OCI-LY1 (cell line): ENCODE measurements at regions not wholly inside any gene's neighbourhood (a gene's known extent, or its start where the extent isn't known, plus 50 kb on each side); places are given as distances from the start of the nearest gene placed in this dataset.

Source experiments
- H2AFZ ChIP-seq: fragments of 200-600 bp; sonication (generic), shearing (Covaris generic); 2 replicates; pipeline ENCODE4 v1.6.0; 2014; ENCODE audit warnings: antibody characterized with exemption, mild to moderate bottlenecking, low read length
- H3F3A ChIP-seq: fragments of 200-600 bp; sonication (generic), shearing (Covaris generic); 2 replicates; pipeline ENCODE4 v1.6.0; 2014; ENCODE audit warnings: mild to moderate bottlenecking, antibody characterized with exemption, low read length, moderate library complexity; ENCODE audit not compliant: insufficient read depth
- H3K27ac ChIP-seq: fragments of 200-600 bp; sonication (generic); 2 replicates; pipeline ENCODE4 v1.5.1; 2014; ENCODE audit warnings: low read length, mixed run types, mild to moderate bottlenecking, low read depth; ENCODE audit not compliant: poor library complexity, severe bottlenecking
- H3K27me3 ChIP-seq: fragments of 200-600 bp; sonication (generic); 2 replicates; pipeline ENCODE4 v1.6.0; 2014; ENCODE audit warnings: antibody characterized with exemption, mild to moderate bottlenecking, low read length, moderate library complexity; ENCODE audit not compliant: insufficient read depth
- H3K36me3 ChIP-seq: fragments of 200-600 bp; sonication (generic); 2 replicates; pipeline ENCODE4 v1.6.1; 2014; ENCODE audit warnings: mild to moderate bottlenecking, antibody characterized with exemption, low read length, moderate library complexity, mixed read lengths; ENCODE audit not compliant: insufficient read depth
- H3K4me1 ChIP-seq: fragments of 200-600 bp; sonication (generic); 2 replicates; pipeline ENCODE4 v1.5.1; 2014; ENCODE audit warnings: mild to moderate bottlenecking, low read length, moderate library complexity; ENCODE audit not compliant: insufficient read depth, severe bottlenecking
- H3K4me2 ChIP-seq: fragments of 200-600 bp; sonication (generic), shearing (Covaris generic); 2 replicates; pipeline ENCODE4 v1.6.1; 2014; ENCODE audit warnings: low read length
- H3K4me3 ChIP-seq: fragments of 200-600 bp; sonication (generic); 2 replicates; pipeline ENCODE4 v1.5.1; 2014; ENCODE audit warnings: low read length, low read depth, mild to moderate bottlenecking, mixed read lengths; ENCODE audit not compliant: poor library complexity, severe bottlenecking
- H3K79me2 ChIP-seq: fragments of 200-600 bp; shearing (Covaris generic); 2 replicates; pipeline ENCODE4 v1.6.1; 2016; ENCODE audit warnings: mixed run types, low read length, mixed read lengths; ENCODE audit not compliant: insufficient read depth
- H3K9ac ChIP-seq: fragments of 200-600 bp; sonication (generic), shearing (Covaris generic); 2 replicates; pipeline ENCODE4 v1.6.1; 2014; ENCODE audit warnings: mild to moderate bottlenecking, low read length, mixed read lengths
- H3K9me2 ChIP-seq: fragments of 200-600 bp; sonication (generic), shearing (Covaris generic); 2 replicates; pipeline ENCODE4 v1.6.1; 2014; ENCODE audit warnings: low read depth, mild to moderate bottlenecking, low read length, mixed read lengths
- H3K9me3 ChIP-seq: fragments of 200-600 bp; shearing (Covaris generic); 2 replicates; pipeline ENCODE4 v1.6.1; 2014; ENCODE audit warnings: low read length, mixed read lengths
- H4K20me1 ChIP-seq: fragments of 200-600 bp; sonication (generic), shearing (Covaris generic); 2 replicates; pipeline ENCODE4 v1.6.0; 2016; ENCODE audit warnings: mild to moderate bottlenecking, low read length; ENCODE audit not compliant: insufficient read depth
- CTCF ChIP-seq: fragments of 200-600 bp; sonication (generic), shearing (Covaris generic); IDR thresholded peaks from 2 replicates; pipeline ENCODE4 v1.5.1; 2017; ENCODE audit warnings: mild to moderate bottlenecking, antibody characterized with exemption, low read length, moderate library complexity, mixed read lengths
- EZH2 ChIP-seq: fragments of 200-600 bp; sonication (generic), shearing (Covaris generic); IDR thresholded peaks from 2 replicates; pipeline ENCODE4 v1.8.0; 2017; ENCODE audit warnings: borderline replicate concordance, mixed run types, mild to moderate bottlenecking, antibody characterized with exemption, low read length, moderate library complexity, mixed read lengths

- Histone ChIP-seq H3K9ac (no peak overlapping the region), H3K27ac (no peak overlapping the region), H3K4me1 (peaks cover 23% of the 10 kb centered on the region), H3K79me2 (no peaks in the 10 kb centered on the region), H3K4me2 (no peak overlapping the region), H3K9me3 (no peaks in the 10 kb centered on the region), H3K36me3 (no peaks in the 10 kb centered on the region), H3K9me2 (no peaks in the 10 kb centered on the region), H3K4me3 (no peak overlapping the region), H4K20me1 (no peaks in the 10 kb centered on the region), H3F3A (no peaks in the 10 kb centered on the region), H2AFZ (no peak overlapping the region), H3K27me3 (no peaks in the 10 kb centered on the region)
- no peak for TF ChIP-seq CTCF
- TF ChIP-seq EZH2 = no peak
Observed at GRCh38 chrX:40205471-40205870, 107.7 kb upstream of the BCOR start.

GRCh38 chrX:40202456-40202855 is 104.7 kb upstream of the BCOR start:
- Histone ChIP-seq H4K20me1 (no peaks in the 10 kb centered on the region), H3K9ac (no peak overlapping the region), H3K27me3 (no peaks in the 10 kb centered on the region), H3K4me1 (peaks cover 19% of the 10 kb centered on the region), H3K79me2 (no peaks in the 10 kb centered on the region), H3K27ac (no peak overlapping the region), H2AFZ (no peak overlapping the region), H3F3A (no peaks in the 10 kb centered on the region), H3K36me3 (no peaks in the 10 kb centered on the region), H3K4me3 (no peak overlapping the region), H3K9me3 (no peaks in the 10 kb centered on the region), H3K9me2 (no peaks in the 10 kb centered on the region), H3K4me2 (no peak overlapping the region)
- TF ChIP-seq CTCF (no peak), EZH2 (no peak)

GRCh38 chrX:40201329-40201885 is 103.6 kb upstream of the BCOR start:
- Histone ChIP-seq H3K4me2 (no peak overlapping the region; the same call in 1 of the 2 replicates), H3K36me3 (no peaks in the 10 kb centered on the region), H4K20me1 (no peaks in the 10 kb centered on the region), H3K9me3 (no peaks in the 10 kb centered on the region), H3K79me2 (no peaks in the 10 kb centered on the region), H3K9ac (no peak overlapping the region), H2AFZ (no peak overlapping the region), H3K4me3 (no peak overlapping the region), H3K9me2 (no peaks in the 10 kb centered on the region), H3F3A (no peaks in the 10 kb centered on the region), H3K27me3 (no peaks in the 10 kb centered on the region), H3K4me1 (peaks cover 19% of the 10 kb centered on the region), H3K27ac (peak overlapping the region; percentile 65)
- no peak for TF ChIP-seq EZH2
- no peak for TF ChIP-seq CTCF
